Lower leg skin (tissue), 3 donors: ENCODE measurements at regions not wholly inside any gene's neighbourhood (a gene's known extent, or its start where the extent isn't known, plus 50 kb on each side); places are given as distances from the start of the nearest gene placed in this dataset.

Experiments
- POLR2A ChIP-seq, 2 donors: fragments of 450-650 bp; IDR thresholded peaks; one replicate each; pipeline ENCODE4 v1.6.1; 2016 to 2017; ENCODE audit warnings: antibody characterized with exemption in 2 of 2, mild to moderate bottlenecking in 1 of 2, moderate library complexity in 1 of 2
- TF ChIP-seq, protein P1 (sequence below), 3 donors: fragments of 450-650 bp; IDR thresholded peaks; one replicate each; pipeline ENCODE4 v1.5.1; 2016; ENCODE audit warnings: antibody characterized with exemption in 3 of 3, mild to moderate bottlenecking in 3 of 3, moderate library complexity in 2 of 3

DNA sequence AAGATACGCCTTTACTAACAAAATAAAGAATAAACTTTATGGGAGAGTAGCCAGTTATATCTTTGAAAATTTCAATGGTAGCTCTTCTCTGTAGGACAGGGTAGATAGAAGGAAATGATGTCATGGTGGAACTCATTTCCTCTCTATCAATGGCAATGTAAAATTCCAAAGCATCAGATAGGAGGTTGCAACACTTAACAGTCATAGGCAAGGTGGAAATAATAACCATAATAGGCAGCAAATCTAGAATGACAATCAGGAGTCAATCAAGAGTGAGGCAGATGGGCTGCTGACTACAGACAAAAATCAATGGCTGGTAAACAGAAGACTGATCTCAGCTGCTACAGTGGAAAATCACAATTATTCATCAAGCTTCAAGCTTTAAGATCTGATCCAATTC lies 53.9 kb upstream of the TET2 start:
- TF ChIP-seq, protein P1, sequence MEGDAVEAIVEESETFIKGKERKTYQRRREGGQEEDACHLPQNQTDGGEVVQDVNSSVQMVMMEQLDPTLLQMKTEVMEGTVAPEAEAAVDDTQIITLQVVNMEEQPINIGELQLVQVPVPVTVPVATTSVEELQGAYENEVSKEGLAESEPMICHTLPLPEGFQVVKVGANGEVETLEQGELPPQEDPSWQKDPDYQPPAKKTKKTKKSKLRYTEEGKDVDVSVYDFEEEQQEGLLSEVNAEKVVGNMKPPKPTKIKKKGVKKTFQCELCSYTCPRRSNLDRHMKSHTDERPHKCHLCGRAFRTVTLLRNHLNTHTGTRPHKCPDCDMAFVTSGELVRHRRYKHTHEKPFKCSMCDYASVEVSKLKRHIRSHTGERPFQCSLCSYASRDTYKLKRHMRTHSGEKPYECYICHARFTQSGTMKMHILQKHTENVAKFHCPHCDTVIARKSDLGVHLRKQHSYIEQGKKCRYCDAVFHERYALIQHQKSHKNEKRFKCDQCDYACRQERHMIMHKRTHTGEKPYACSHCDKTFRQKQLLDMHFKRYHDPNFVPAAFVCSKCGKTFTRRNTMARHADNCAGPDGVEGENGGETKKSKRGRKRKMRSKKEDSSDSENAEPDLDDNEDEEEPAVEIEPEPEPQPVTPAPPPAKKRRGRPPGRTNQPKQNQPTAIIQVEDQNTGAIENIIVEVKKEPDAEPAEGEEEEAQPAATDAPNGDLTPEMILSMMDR (IDR thresholded peaks at IDR 0.05) = no peak
- TF ChIP-seq POLR2A (IDR thresholded peaks at IDR 0.05) = no peak
